Stomach (tissue), 4 donors: ENCODE measurements at regions not wholly inside any gene's neighbourhood (a gene's known extent, or its start where the extent isn't known, plus 50 kb on each side); places are given as distances from the start of the nearest gene placed in this dataset.

Experiments used
- CTCF ChIP-seq, 7 experiments: fragments of 450-650 bp in 4 of 7; fragments of 200-600 bp in 3 of 7; sonication (generic) in 3 of 7; IDR thresholded peaks; one replicate each; pipeline ENCODE4 v1.5.1; 2016 to 2019; ENCODE audit warnings: antibody characterized with exemption in 7 of 7, control low read depth in 2 of 7, mild to moderate bottlenecking in 1 of 7
- EP300 ChIP-seq: sonication (generic); formaldehyde crosslinking; IDR thresholded peaks from one replicate; pipeline ENCODE4 v1.6.1; 2017; ENCODE audit warnings: antibody characterized with exemption
- POLR2A ChIP-seq, 4 donors: fragments of 450-650 bp; IDR thresholded peaks; one replicate each; pipeline ENCODE4 v1.6.1; 2016; ENCODE audit warnings: antibody characterized with exemption in 4 of 4, control low read depth in 2 of 4, mild to moderate bottlenecking in 1 of 4, moderate library complexity in 1 of 4

GRCh38 chr12:86484473-86484872, 228.3 kb upstream of the MGAT4C start:
- TF ChIP-seq EP300 (no peak), CTCF (IDR thresholded peaks at IDR 0.05) (no peak), POLR2A (IDR thresholded peaks at IDR 0.05) (no peak)
